CD14-positive monocyte (primary cell): ENCODE measurements at regions not wholly inside any gene's neighbourhood (a gene's known extent, or its start where the extent isn't known, plus 50 kb on each side); places are given as distances from the start of the nearest gene placed in this dataset.
"Not testable (repeated sequence)": the region's sequence is repeated elsewhere in the genome, so short reads cannot be mapped to it uniquely, and the experiment has no call there.

Source experiments
- DNase-seq, 3 donors: peaks; one replicate each; pipeline ENCODE4 v3.0.0-alpha.2; 2011 to 2022
- H2AFZ ChIP-seq: 2 replicates; pipeline ENCODE4 v1.6.0; 2012; ENCODE audit warnings: mild to moderate bottlenecking, low read depth, low read length, inconsistent platforms; ENCODE audit not compliant: insufficient read depth, poor library complexity, severe bottlenecking
- H3K27ac ChIP-seq, 2 donors: 1 replicate in 1 of 2; 2 replicates in 1 of 2; pipeline ENCODE4 v1.5.1; 2012 to 2013; ENCODE audit warnings: low read length in 2 of 2, control low read depth in 1 of 2, inconsistent platforms in 1 of 2, low read depth in 1 of 2, mild to moderate bottlenecking in 1 of 2
- H3K27me3 ChIP-seq, 2 donors: one replicate each; pipeline versions ENCODE4 v1.6.0 to v1.6.1; 2011 to 2013; ENCODE audit warnings: low read length in 2 of 2; ENCODE audit not compliant: control insufficient read depth in 2 of 2, insufficient read depth in 2 of 2
- H3K36me3 ChIP-seq, 2 donors: replicated peaks in 1 of 2; 1 replicate in 1 of 2; 2 replicates in 1 of 2; pipeline versions ENCODE4 v1.5.1 to v1.6.1; 2012 to 2013; ENCODE audit warnings: low read length in 2 of 2, control low read depth in 1 of 2, inconsistent platforms in 1 of 2, mild to moderate bottlenecking in 1 of 2; ENCODE audit not compliant: insufficient read depth in 2 of 2, control insufficient read depth in 1 of 2
- H3K4me1 ChIP-seq, 2 donors: 1 replicate in 1 of 2; 2 replicates in 1 of 2; pipeline versions ENCODE4 v1.5.1 to v1.6.1; 2012 to 2013; ENCODE audit warnings: low read length in 2 of 2, control low read depth in 1 of 2, inconsistent platforms in 1 of 2, mild to moderate bottlenecking in 1 of 2, moderate library complexity in 1 of 2; ENCODE audit not compliant: insufficient read depth in 2 of 2, control insufficient read depth in 1 of 2
- H3K4me2 ChIP-seq: replicated peaks from 2 replicates; pipeline ENCODE3; 2012; ENCODE audit warnings: low read length, moderate library complexity, mild to moderate bottlenecking; ENCODE audit not compliant: poor library complexity, severe bottlenecking; ENCODE audit errors: extremely low read depth
- H3K4me3 ChIP-seq, 3 experiments: fragments of 200-600 bp in 1 of 3; sonication (generic) in 1 of 3; replicated peaks in 1 of 3; 1 replicate in 2 of 3; 2 replicates in 1 of 3; pipeline ENCODE4 v1.5.1; 2011 to 2013; ENCODE audit warnings: low read length in 3 of 3, mild to moderate bottlenecking in 3 of 3, control low read depth in 2 of 3, low read depth in 2 of 3, inconsistent platforms in 1 of 3, moderate library complexity in 1 of 3
- H3K79me2 ChIP-seq: 2 replicates; pipeline ENCODE4 v1.6.0; 2012; ENCODE audit warnings: mild to moderate bottlenecking, control low read depth, inconsistent platforms, low read length, moderate library complexity; ENCODE audit not compliant: insufficient read depth
- H3K9ac ChIP-seq: 2 replicates; pipeline ENCODE4 v1.6.0; 2017; ENCODE audit warnings: low read length, mild to moderate bottlenecking; ENCODE audit not compliant: insufficient read depth, poor library complexity, severe bottlenecking
- H3K9me3 ChIP-seq, 2 donors: replicated peaks in 1 of 2; 1 replicate in 1 of 2; 2 replicates in 1 of 2; pipeline versions ENCODE4 v1.5.1 to v1.6.1; 2012 to 2013; ENCODE audit warnings: low read length in 2 of 2, control low read depth in 1 of 2; ENCODE audit not compliant: control insufficient read depth in 1 of 2, insufficient read depth in 1 of 2
- H4K20me1 ChIP-seq: 2 replicates; pipeline ENCODE4 v1.6.0; 2012; ENCODE audit warnings: mild to moderate bottlenecking, low read length, control low read depth, moderate library complexity; ENCODE audit not compliant: insufficient read depth
- H3K27ac Mint-ChIP-seq, 7 donors: one replicate each; pipeline ENCODE4 v1.8.0; 2020; ENCODE audit warnings: mild to moderate bottlenecking in 7 of 7, mixed read lengths in 7 of 7, moderate library complexity in 6 of 7, inconsistent platforms in 2 of 7
- H3K27me3 Mint-ChIP-seq, 3 donors: one replicate each; pipeline ENCODE4 v1.8.0; 2021 to 2022; ENCODE audit warnings: low read depth in 3 of 3, mild to moderate bottlenecking in 3 of 3, mixed read lengths in 3 of 3, moderate library complexity in 3 of 3, inconsistent platforms in 1 of 3
- H3K36me3 Mint-ChIP-seq, 2 donors: one replicate each; pipeline ENCODE4 v1.8.0; 2020; ENCODE audit warnings: mixed read lengths in 2 of 2, inconsistent platforms in 1 of 2, mild to moderate bottlenecking in 1 of 2
- H3K4me1 Mint-ChIP-seq: one replicate; pipeline ENCODE4 v1.8.0; 2020; ENCODE audit warnings: mild to moderate bottlenecking, mixed read lengths
- H3K4me3 Mint-ChIP-seq, 2 donors: one replicate each; pipeline ENCODE4 v1.8.0; 2020; ENCODE audit warnings: mild to moderate bottlenecking in 2 of 2, mixed read lengths in 2 of 2, moderate library complexity in 1 of 2
- H3K9me3 Mint-ChIP-seq, 7 donors: one replicate each; pipeline ENCODE4 v1.8.0; 2020 to 2022; ENCODE audit warnings: mixed read lengths in 7 of 7, mild to moderate bottlenecking in 6 of 7, moderate library complexity in 6 of 7, inconsistent platforms in 2 of 7
- WGBS: methylation state at CpG from one replicate; pipeline ENCODE4 v1.1.5; 2013; ENCODE audit warnings: missing lambda C conversion rate; ENCODE audit not compliant: insufficient coverage; 5-methylcytosine and 5-hydroxymethylcytosine counted together
- intact Hi-C, 2 donors: fragments of 100-400 bp; cut with micrococcal nuclease; formaldehyde crosslinking; loops; one replicate each; pipeline versions ENCODE4 v1.15.0 to v1.15.1; 2023
- TF ChIP-seq, protein P1 (sequence below): fragments of 200-600 bp; IDR thresholded peaks from one replicate; pipeline ENCODE4 v1.8.0; 2022; ENCODE audit warnings: antibody characterized with exemption, mild to moderate bottlenecking

DNA sequence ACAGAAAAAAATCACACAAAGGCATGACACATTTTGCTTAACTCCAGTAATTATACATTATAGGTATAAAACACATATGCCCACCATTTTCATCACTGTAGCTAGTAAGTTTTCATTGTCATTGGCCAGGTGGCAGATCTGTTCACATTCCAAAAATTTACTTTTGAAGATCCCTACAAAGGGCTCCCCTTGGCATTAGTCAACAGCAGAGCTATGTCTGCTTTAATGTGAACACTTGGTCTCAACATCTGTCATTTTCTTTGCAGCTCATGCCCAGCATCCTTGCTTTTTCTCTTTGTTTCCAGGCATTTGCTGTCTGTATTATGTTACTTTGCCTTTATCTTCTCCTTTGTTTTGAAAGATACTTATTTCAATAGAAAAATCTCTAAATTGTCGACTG lies 519.1 kb upstream of the FOXG1 start:
- no peak overlapping the region for H3K4me3 Mint-ChIP-seq
- no CpG with 5 or more reads among the region's 1 CpG for WGBS
- TF ChIP-seq, protein P1, sequence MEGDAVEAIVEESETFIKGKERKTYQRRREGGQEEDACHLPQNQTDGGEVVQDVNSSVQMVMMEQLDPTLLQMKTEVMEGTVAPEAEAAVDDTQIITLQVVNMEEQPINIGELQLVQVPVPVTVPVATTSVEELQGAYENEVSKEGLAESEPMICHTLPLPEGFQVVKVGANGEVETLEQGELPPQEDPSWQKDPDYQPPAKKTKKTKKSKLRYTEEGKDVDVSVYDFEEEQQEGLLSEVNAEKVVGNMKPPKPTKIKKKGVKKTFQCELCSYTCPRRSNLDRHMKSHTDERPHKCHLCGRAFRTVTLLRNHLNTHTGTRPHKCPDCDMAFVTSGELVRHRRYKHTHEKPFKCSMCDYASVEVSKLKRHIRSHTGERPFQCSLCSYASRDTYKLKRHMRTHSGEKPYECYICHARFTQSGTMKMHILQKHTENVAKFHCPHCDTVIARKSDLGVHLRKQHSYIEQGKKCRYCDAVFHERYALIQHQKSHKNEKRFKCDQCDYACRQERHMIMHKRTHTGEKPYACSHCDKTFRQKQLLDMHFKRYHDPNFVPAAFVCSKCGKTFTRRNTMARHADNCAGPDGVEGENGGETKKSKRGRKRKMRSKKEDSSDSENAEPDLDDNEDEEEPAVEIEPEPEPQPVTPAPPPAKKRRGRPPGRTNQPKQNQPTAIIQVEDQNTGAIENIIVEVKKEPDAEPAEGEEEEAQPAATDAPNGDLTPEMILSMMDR, result no peak
- H3K4me3 ChIP-seq, result no peak overlapping the region
- no peaks in the 10 kb centered on the region for H3K36me3 Mint-ChIP-seq
- H3K9me3 Mint-ChIP-seq, result peaks cover 1 to 11% (median 4%) of the 10 kb centered on the region in 7 donors
- intact Hi-C loops, result no loop called here
- H3K27ac Mint-ChIP-seq, result no peak overlapping the region
- no peaks in the 10 kb centered on the region for H3K4me1 ChIP-seq
- no peaks in the 10 kb centered on the region for H3K27me3 ChIP-seq
- no peak overlapping the region for H3K4me2 ChIP-seq
- no peaks in the 10 kb centered on the region for H3K79me2 ChIP-seq
- H2AFZ ChIP-seq, result no peak overlapping the region
- peaks cover 0 to 2% (median 0%) of the 10 kb centered on the region in 3 donors for H3K27me3 Mint-ChIP-seq
- H3K36me3 ChIP-seq, result no peaks in the 10 kb centered on the region
- H4K20me1 ChIP-seq, result no peaks in the 10 kb centered on the region
- no peak for DNase-seq
- no peak overlapping the region for H3K9ac ChIP-seq
- H3K9me3 ChIP-seq, result peaks cover 5 to 10% of the 10 kb centered on the region in 2 donors
- H3K4me1 Mint-ChIP-seq, result no peaks in the 10 kb centered on the region
- H3K27ac ChIP-seq, result no peak overlapping the region

DNA sequence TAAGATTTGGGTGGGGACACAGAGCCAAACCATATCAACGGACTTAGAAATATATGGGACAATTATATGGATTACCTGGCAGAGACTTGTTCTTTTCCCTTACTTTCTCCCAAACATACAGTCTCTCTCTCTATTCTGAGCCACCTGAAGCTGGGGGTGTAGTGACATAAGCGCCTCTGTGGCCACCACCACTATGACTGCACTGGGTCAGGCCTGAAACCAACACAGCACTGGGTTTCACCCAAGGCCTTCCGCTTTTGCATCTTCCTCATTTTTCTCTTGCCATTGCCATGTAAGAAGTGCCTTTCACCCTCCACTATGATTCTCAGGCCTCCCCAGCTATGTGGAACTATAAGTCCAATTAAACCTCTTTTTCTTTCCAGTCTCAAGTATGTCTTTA lies 514.5 kb upstream of the FOXG1 start:
- intact Hi-C loops, H3K4me3 ChIP-seq, H3K4me1 ChIP-seq, H3K4me3 Mint-ChIP-seq, H3K4me1 Mint-ChIP-seq, H3K9ac ChIP-seq, H3K27me3 Mint-ChIP-seq, H3K27ac ChIP-seq, H3K36me3 ChIP-seq, H3K36me3 Mint-ChIP-seq, H3K79me2 ChIP-seq, H3K4me2 ChIP-seq, H3K27me3 ChIP-seq, DNase-seq, H4K20me1 ChIP-seq, H3K27ac Mint-ChIP-seq, H2AFZ ChIP-seq: not testable (repeated sequence)
- WGBS, result 92% methylated on average over 2 of the region's 3 CpGs
- H3K9me3 ChIP-seq, result peaks cover 10 to 17% of the 10 kb centered on the region in 2 donors
- H3K9me3 Mint-ChIP-seq, result peaks cover 3 to 13% (median 7%) of the 10 kb centered on the region in 7 donors
